ENCODE measurements at regions not wholly inside any gene's neighbourhood (a gene's known extent, or its start where the extent isn't known, plus 50 kb on each side); places are given as distances from the start of the nearest gene placed in this dataset.

GRCh38 chr6:159582736-159583135 is 110.3 kb downstream of the SOD2 start:
- no peak overlapping the region for H3K27ac ChIP-seq
- no peaks in the 10 kb centered on the region for H3K27me3 ChIP-seq
- H3K36me3 ChIP-seq: no peaks in the 10 kb centered on the region
- no peak overlapping the region for H3K4me3 ChIP-seq
- no peak for DNase-seq (ENCODE audit: low spot score in 2 of 2)
- H3K9me3 ChIP-seq: no peaks in the 10 kb centered on the region
- no peaks in the 10 kb centered on the region for H3K4me1 ChIP-seq
- TF ChIP-seq CTCF (IDR thresholded peaks at IDR 0.05) (no peak), POLR2A (IDR thresholded peaks at IDR 0.05) (no peak), EP300 (IDR thresholded peaks at IDR 0.05) (no peak)
- 82 to 85% methylated on average over 8 of the region's 8 CpGs for WGBS, 2 donors

GRCh38 chr6:159578629-159579028 is 114.4 kb downstream of the SOD2 start:
- H3K27me3 ChIP-seq: no peaks in the 10 kb centered on the region
- no peaks in the 10 kb centered on the region for H3K9me3 ChIP-seq
- TF ChIP-seq CTCF (IDR thresholded peaks at IDR 0.05): no peak
- TF ChIP-seq EP300 (IDR thresholded peaks at IDR 0.05): no peak
- TF ChIP-seq POLR2A (IDR thresholded peaks at IDR 0.05): no peak
- 82 to 90% methylated on average over 5 of the region's 5 CpGs for WGBS, 2 donors
- H3K36me3 ChIP-seq: no peaks in the 10 kb centered on the region
- no peak overlapping the region for H3K27ac ChIP-seq
- DNase-seq (ENCODE audit: low spot score in 2 of 2): no peak
- H3K4me3 ChIP-seq: no peak overlapping the region
- H3K4me1 ChIP-seq: no peaks in the 10 kb centered on the region

- Histone ChIP-seq H3K4me1 (no peaks in the 10 kb centered on the region), H3K27ac (no peak overlapping the region), H3K9me3 (no peaks in the 10 kb centered on the region), H3K4me3 (no peak overlapping the region), H3K27me3 (no peaks in the 10 kb centered on the region), H3K36me3 (no peaks in the 10 kb centered on the region)
- WGBS, 2 donors: 64 to 79% methylated on average over 5 of the region's 5 CpGs
- TF ChIP-seq EP300 (IDR thresholded peaks at IDR 0.05): no peak
- no peak for TF ChIP-seq CTCF (IDR thresholded peaks at IDR 0.05)
- no peak for TF ChIP-seq POLR2A (IDR thresholded peaks at IDR 0.05)
- DNase-seq (ENCODE audit: low spot score in 2 of 2): no peak
Observed at GRCh38 chr6:159577564-159577963, 115.5 kb downstream of the SOD2 start.

- H3K36me3 ChIP-seq: no peaks in the 10 kb centered on the region
- H3K9me3 ChIP-seq: peaks cover 0 to 10% (median 0%) of the 10 kb centered on the region in 4 donors
- WGBS, 2 donors: 63 to 76% methylated on average over 12 of the region's 12 CpGs
- H3K4me3 ChIP-seq: no peak overlapping the region
- no peak overlapping the region for H3K27ac ChIP-seq
- H3K4me1 ChIP-seq: no peaks in the 10 kb centered on the region
- no peak for TF ChIP-seq EP300 (IDR thresholded peaks at IDR 0.05)
- TF ChIP-seq POLR2A (IDR thresholded peaks at IDR 0.05): no peak
- no peak for TF ChIP-seq CTCF (IDR thresholded peaks at IDR 0.05)
- H3K27me3 ChIP-seq: no peaks in the 10 kb centered on the region
- DNase-seq (ENCODE audit: low spot score in 2 of 2): no peak
Observed at GRCh38 chr6:159572439-159573110, 120.5 kb downstream of the SOD2 start.

- Histone ChIP-seq H3K4me1 (no peaks in the 10 kb centered on the region), H3K4me3 (no peak overlapping the region), H3K9me3 (peaks cover 0 to 10% (median 0%) of the 10 kb centered on the region in 4 donors), H3K27ac (no peak overlapping the region), H3K27me3 (no peaks in the 10 kb centered on the region), H3K36me3 (no peaks in the 10 kb centered on the region)
- 59 to 61% methylated on average over 7 of the region's 7 CpGs for WGBS, 2 donors
- DNase-seq (ENCODE audit: low spot score in 2 of 2): no peak
- TF ChIP-seq EP300 (IDR thresholded peaks at IDR 0.05) (no peak), POLR2A (IDR thresholded peaks at IDR 0.05) (no peak), CTCF (IDR thresholded peaks at IDR 0.05) (no peak)
Observed at GRCh38 chr6:159565181-159565710, 127.8 kb downstream of the SOD2 start.

Measured in tibial nerve (tissue), 4 donors.